GM21381 (cell line): ENCODE measurements at regions not wholly inside any gene's neighbourhood (a gene's known extent, or its start where the extent isn't known, plus 50 kb on each side); places are given as distances from the start of the nearest gene placed in this dataset.

Source experiments
- ATAC-seq: cut with Tn5 transposase; IDR thresholded peaks from one replicate; pipeline ENCODE4 v1.9.1; 2021; ENCODE audit warnings: mild to moderate bottlenecking, moderate library complexity; ENCODE audit not compliant: unreplicated experiment

GRCh38 chr11:106399076-106399511 is 321.6 kb downstream of the AASDHPPT start:
- ATAC-seq: no peak

- ATAC-seq: no peak
Measured at GRCh38 chr11:106399624-106400023, 322.2 kb downstream of the AASDHPPT start.

- no peak for ATAC-seq
Measured at GRCh38 chr11:106400949-106401570, 323.6 kb downstream of the AASDHPPT start.

GRCh38 chr11:106403751-106404150 is 326.3 kb downstream of the AASDHPPT start:
- no peak for ATAC-seq

- no peak for ATAC-seq
Measured at GRCh38 chr11:106409222-106409621, 331.8 kb downstream of the AASDHPPT start.

GRCh38 chr11:106409671-106410070 is 332.2 kb downstream of the AASDHPPT start:
- ATAC-seq: no peak

- no peak for ATAC-seq
Measured at GRCh38 chr11:106410902-106411301, 333.4 kb downstream of the AASDHPPT start.

GRCh38 chr11:106413222-106413621 is 335.8 kb downstream of the AASDHPPT start:
- no peak for ATAC-seq

GRCh38 chr11:106415510-106415909 is 338.0 kb downstream of the AASDHPPT start:
- no peak for ATAC-seq

GRCh38 chr11:106418791-106419190 is 341.3 kb downstream of the AASDHPPT start:
- no peak for ATAC-seq

- no peak for ATAC-seq
Measured at GRCh38 chr11:106420048-106420665, 342.7 kb downstream of the AASDHPPT start.

- no peak for ATAC-seq
Measured at GRCh38 chr11:106420686-106421085, 343.2 kb downstream of the AASDHPPT start.

GRCh38 chr11:106421676-106422292 is 344.3 kb downstream of the AASDHPPT start:
- ATAC-seq: no peak

GRCh38 chr11:106422583-106422982 is 345.1 kb downstream of the AASDHPPT start:
- no peak for ATAC-seq

GRCh38 chr11:106424111-106424510 is 346.6 kb downstream of the AASDHPPT start:
- ATAC-seq: no peak

GRCh38 chr11:106425819-106426218 is 348.4 kb downstream of the AASDHPPT start:
- ATAC-seq: no peak

GRCh38 chr11:106426696-106427095 is 349.2 kb downstream of the AASDHPPT start:
- no peak for ATAC-seq

- no peak for ATAC-seq
Measured at GRCh38 chr11:106427736-106428135, 350.3 kb downstream of the AASDHPPT start.

- ATAC-seq: no peak
Measured at GRCh38 chr11:106442032-106442431, 364.6 kb downstream of the AASDHPPT start.

- ATAC-seq: no peak
Measured at GRCh38 chr11:106446302-106446701, 368.8 kb downstream of the AASDHPPT start.

- ATAC-seq: no peak
Measured at GRCh38 chr11:106446955-106447354, 369.5 kb downstream of the AASDHPPT start.

GRCh38 chr11:106447631-106448191 is 370.2 kb downstream of the AASDHPPT start:
- no peak for ATAC-seq
